HG03575 (cell line): ENCODE measurements at regions not wholly inside any gene's neighbourhood (a gene's known extent, or its start where the extent isn't known, plus 50 kb on each side); places are given as distances from the start of the nearest gene placed in this dataset.

Source experiments
- ATAC-seq: cut with Tn5 transposase; IDR thresholded peaks from one replicate; pipeline ENCODE4 v1.9.1; 2021; ENCODE audit not compliant: unreplicated experiment, insufficient number of reproducible peaks, low FRiP score; ENCODE audit errors: extremely low read depth

DNA sequence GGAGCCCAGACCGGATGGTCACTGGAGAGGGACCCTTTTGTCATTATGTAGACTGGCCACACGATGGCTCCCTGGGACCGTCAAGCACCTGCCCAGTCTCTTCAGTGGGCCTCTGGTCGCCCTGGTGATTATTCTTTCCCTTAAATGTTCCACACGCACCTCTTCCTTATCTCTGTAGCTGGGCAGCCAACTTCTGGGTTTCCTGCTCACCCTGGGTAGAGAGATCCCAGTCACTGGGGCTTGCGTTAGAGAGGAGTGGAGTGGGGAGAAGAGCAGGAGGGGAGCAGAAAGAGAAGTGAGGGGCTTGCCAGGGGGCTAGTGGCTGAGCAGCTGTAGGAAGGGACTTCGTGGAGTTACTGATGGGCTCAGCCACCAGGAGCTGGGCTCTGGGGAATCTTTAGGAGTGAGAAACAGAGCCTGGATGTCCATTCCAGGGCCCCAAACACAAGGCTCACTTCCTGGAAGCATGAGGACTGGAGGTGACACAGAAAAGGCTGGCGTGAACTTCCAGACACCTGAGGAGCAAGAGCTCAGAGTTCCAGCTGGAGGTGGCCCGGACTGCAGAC lies 150.1 kb downstream of the DHX35 start:
- ATAC-seq = no peak

DNA sequence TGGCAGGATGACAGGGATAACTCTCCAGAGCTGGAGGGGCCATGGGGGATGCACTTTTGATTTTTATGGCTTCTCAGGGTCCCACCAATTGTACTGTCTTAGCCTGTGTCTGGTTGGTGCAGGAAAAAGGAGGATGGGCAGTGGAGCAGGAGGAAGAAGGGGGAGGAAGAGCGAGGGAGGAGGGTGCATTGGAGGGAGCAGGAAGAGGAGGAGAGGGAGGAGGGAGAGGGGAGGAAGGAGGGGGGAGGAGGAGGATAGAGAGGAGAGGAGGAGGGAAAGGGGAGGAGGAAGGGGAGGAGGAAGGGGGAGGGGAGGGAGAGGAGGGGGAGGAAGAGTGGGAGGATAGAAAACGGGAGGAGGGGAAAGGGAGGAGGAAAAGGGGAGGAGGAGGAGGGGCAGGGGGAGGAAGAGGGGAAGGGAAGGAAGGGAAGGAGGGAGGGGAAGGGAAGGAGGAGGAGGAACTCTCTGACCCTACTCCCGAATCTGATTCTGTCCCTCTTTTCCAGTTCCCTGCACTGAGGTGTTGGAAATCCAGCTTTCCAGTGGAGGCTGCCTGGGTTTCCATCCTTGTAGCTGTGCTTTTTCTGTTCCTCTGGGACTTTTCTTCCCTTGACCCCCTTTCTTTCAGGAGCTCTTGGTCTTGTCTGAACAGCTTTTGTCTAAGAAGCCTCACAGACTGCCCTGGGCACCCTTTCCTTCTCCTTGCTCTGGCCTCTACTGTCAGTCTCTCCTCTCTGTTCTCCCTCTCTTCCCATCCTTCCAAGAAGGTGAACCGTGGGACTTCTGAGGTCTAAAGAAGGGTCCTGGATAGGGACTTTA lies 149.4 kb downstream of the DHX35 start:
- ATAC-seq = no peak

DNA sequence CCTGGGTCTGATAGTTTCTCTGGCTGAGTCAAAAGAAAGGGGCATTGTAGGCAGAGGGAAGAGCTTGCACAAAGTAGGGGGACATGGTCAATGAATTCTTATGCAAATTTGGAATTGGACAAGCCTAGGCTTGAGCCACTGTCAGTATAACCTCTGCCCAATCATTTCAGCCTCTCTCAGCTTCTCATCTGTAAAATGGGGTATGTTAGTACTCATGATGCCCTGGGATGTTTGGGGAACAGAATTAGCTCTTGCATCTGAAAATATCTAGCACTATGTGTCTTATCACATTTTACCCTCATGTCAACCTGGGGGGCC lies 148.6 kb downstream of the DHX35 start:
- no peak for ATAC-seq

DNA sequence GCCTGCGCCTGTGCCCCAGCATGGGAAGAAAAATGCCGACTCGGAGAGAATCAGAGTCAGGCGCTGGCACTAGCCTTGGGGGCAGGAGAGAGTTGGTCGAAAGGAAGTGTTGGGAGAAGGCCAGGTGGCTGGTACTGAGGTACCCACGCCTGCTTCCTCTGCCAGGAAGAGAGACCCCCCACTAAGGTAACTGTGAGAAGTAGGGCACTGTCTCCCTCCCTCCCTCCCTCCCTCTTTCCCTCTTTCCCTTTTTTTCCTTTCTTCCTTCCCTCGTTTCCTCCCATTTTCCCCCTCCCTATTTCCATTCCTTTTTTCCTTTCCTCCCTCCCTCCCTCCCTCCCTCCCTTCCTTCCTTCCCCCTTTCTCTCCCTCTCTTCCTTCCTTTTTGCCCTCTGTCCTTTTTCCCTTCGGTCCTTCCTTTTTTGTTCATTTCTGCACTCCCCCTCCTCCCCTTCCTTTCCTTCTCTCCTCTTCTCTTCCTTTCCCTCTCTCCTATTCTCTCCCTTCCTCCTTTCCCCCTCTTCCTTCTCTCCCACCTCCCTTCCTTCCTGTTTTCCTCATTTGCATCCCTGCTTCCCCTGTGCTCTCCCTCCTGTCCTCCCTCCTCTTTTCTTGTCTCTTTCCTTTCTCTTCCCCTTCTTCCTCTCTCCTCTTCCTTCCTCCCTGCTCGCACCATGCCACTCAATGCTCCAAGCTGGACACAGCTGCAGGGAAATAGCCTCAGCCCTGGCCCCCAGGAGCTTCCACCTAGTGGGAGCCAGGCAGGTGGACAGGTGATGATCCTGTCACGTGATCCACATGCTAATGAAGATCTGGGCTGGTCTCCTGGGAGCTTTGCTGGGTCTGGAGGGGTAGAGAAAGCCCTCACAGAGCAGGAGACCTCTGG lies 148.0 kb downstream of the DHX35 start:
- ATAC-seq = no peak

DNA sequence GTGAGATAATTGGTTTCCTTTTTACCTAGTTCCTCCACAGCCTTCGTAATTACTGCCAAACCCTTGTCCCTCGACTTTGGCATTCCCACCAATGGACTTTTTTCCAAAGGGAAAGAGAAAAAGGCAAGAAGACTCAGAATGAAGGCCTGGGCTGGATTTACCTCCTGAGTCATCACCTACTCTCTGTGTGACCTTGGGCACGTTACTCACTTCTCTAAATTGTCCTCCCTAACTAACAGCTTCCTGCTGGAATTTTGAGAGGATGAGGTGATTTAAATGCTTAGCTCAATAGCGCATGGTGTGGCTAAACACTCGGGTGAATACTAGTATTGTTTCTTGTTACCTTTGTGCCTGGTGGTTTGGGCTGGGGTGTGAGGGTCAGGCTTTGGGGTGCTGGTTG lies 146.6 kb downstream of the DHX35 start:
- ATAC-seq = no peak

DNA sequence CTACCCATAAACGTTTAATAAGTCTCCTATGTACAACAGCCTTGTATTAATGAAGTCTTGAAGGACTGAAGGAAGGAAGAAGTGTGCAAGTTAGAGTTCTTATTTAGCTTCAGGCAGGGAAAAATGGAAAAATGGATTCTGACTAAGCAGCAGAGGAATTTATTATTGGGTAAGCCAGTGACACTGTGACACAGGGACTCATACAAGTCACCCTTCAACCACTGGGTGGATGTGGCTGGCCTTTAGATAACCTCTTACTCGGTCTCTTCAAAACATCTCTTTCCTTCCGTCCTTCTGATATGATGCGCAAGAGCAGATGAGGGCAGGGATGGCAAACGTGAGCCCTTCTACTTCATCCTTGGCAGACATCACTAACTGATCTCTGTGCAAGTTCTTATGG lies 145.6 kb downstream of the DHX35 start:
- no peak for ATAC-seq

DNA sequence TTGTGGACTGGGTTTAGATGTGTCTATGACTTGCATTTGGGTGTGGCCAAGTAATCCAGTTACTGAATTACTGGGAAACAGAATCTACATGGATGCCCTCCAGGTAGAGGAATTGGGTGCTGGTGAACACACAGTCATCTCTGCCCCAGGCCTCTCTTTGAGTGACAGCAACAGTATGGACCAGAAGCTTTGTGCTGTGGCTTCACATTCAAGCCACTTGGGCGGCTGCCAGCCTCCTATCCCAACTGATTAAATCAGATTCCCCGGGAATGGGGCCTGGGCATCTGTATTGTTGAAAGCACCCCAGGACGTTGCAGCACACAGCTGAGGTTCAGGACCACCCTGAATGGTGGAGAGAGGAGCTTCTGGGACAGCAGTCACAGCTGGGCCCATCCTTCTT lies 144.6 kb downstream of the DHX35 start:
- no peak for ATAC-seq

DNA sequence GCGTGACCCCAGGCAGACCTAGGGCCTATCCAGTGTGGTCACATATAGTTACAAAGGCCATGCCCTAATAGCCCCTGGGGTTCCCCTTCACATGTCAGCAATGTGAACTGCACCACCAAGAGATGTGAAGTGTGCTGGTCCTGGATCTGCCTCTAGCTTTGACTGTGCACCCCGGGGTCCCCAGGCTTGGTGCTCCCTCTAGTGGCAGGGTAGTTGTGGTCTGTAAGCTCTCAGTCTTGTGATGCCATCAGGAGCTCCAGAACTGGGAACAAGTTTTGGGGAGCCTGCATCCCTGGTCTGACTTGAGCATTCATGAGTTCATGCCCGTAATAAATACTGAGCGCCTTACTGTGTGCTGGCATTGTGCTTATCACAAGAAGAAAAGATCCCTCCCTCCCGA lies 143.4 kb downstream of the DHX35 start:
- no peak for ATAC-seq

DNA sequence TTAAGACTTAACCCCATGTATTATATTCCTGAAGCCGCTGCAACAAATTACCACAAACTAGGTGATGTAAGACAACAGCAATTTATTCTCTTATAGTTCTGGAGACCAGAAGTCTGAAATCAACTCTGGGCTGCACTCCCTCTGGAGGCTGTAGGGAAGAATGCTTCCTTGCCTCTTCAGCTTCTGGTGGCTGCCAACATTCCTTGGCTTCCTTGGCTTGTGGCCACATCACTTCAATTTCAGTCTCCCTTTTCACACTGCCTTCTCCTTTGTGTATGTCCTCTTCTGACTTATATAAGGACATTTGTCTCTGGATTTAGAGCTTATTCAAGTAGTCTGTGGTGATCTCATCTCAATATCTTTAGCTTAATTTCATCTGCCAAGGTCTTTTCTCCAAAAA lies 141.6 kb downstream of the DHX35 start:
- ATAC-seq = no peak

DNA sequence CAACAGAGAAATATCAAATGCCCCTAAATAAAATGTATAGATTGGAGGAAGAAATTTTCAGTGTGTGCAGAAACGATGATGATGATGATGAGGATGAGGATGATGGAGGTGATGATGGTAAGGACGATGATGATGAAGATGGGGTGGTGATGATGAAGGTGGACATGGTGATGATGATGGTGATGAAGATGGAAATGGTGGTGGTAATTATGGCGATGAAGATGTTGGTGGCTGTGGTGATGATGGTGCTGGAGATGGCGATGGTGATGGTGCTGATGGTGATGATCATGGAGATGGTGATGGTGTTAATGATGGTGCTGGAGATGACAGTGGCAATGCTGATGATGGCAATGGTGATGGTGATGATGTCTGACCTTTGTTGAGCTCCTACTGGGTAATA lies 141.2 kb downstream of the DHX35 start:
- no peak for ATAC-seq

DNA sequence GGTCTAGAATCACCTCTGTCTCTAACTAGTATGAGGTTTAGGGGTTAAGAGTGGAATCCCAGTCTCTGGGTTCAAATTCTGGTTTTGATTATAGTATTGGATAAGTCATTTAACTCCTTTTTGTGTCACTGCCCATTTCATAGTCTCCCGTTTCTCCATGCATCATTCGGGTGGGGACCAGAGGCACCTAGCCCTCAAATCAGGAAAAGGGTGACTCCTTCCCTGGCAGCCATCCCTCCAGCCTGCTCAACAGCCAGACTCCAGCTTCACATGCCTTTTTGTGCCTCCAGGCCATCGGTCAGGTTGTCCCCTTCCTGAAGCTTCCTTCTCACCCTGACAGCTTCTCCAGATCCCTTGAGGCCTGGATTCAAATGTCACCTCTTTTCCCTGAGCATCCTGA lies 139.8 kb downstream of the DHX35 start:
- ATAC-seq = no peak

DNA sequence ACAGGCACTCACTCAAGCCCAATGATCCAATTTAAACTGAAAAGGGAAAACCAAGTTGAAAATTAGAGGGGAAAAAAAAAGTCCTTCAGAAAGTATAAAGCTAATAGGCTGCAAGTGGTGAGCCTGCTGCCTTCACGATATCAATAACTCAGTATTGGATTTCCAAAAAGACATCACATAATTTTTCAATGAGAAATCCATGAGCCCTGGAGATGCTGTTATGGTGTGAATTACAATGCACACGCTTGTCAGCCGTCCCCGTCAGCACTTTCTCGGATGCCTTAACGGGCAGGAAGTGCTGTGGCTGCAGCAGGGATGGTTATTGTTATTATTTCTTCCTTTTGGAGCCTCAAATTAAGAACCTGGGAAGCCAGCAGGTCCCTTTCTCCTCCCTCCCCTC lies 138.5 kb downstream of the DHX35 start:
- no peak for ATAC-seq

DNA sequence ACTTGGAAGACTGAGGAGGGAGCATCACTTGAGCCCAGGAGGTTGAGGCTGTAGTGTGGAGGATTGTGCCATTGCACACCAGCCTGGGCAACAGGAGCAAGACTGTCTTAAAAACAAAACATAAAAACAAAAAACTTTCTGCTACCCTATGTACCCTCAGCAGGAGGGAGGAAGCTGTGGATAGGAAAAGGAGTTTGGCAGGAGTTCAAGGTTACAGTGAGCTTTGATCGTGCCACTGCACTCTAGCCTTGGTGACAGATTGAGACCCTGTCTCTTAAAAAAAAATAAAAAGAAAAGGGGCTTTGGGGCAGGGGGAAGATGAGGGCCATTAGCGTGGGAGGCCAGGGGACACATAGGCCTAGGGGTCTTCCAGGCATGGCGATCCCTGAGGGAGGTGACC lies 135.7 kb downstream of the DHX35 start:
- no peak for ATAC-seq

DNA sequence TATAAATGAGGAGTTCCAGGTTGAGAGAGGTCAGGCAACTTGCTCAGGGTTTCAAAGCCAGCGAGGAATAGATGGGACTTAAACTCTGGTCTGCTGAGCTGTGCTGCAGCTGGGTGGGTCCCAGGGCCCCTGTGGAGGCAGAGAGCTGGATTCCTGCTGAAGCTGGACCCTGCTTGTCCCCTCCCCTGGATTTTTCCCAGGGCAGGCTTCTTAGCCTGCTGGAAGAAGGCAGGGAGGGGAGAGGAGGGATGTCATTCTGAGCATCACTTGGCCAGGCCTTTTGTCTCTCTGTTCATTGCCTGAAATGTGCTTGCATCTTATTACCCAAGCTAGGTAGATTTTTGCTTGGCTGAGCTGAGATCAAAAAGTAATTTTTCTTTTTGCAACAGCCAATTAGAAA lies 133.7 kb downstream of the DHX35 start:
- no peak for ATAC-seq

DNA sequence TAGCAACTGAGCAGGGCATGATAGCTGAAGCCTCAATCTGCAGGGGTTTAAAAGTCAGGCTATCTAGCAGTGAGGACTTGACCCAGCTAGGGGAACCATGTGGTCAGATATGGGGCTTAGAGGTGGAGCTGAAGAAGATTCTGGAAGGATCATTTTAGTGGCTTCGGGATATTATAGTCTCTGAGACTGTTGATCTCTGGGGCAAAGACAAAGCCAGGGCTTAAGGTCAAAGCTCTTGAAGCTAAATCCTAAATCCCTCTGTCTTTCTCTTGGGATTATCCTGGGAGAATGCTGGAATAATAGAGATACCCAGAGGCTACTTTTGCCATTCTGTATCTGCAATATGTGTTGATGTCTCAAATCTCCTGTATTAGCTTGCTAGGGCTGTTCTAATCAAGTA lies 132.2 kb downstream of the DHX35 start:
- no peak for ATAC-seq

DNA sequence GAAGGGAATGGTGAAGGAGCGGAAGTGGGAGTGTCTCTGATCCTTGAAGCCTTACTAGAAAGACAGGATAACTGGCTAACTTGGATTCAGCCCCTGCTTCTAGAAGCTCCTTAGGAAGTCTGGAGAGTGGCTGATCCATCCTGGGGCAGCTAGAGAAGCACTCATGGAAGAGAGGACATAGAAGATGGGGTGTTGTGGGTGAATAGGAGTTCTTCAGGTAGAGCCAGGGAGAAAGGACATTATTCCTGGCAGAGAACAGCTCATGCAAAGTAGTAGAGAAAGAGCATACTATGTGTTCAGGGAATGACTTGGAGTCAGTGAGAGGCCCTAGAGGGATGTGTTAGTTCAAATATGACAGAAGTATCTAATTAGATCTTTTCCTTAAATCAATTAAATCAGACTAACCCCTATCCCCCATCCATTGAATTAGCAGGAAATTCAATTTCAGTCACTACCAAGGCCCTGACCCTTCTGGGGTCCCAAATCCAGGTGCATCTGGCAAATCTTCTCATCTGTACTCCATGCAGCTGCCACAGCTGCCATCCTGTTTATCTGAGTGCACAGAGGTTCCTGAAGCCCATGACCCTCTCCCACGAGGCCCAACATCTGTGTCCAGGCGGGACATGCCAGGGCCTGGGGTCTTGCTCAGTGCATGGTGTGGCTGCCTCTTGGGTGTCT lies 130.7 kb downstream of the DHX35 start:
- ATAC-seq = no peak

DNA sequence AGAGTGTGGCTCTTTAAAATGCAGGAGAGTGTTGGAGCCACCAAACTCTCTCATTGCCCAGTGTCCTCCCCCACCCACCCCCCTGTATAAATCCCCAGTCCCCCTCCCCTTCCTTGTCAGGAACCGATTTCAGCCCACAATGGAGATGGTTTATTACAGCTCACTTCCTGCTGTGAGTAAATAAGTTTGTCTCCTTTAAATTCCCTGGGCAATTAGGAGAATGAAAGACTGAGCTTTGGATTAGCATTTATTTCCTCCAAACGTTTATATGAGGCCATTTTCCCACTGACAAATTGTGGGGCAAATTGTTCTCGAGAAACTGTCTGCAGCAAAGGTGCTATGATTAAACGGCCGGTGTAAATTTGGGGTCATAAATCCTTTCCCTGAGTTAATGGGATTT lies 128.8 kb downstream of the DHX35 start:
- ATAC-seq = no peak

DNA sequence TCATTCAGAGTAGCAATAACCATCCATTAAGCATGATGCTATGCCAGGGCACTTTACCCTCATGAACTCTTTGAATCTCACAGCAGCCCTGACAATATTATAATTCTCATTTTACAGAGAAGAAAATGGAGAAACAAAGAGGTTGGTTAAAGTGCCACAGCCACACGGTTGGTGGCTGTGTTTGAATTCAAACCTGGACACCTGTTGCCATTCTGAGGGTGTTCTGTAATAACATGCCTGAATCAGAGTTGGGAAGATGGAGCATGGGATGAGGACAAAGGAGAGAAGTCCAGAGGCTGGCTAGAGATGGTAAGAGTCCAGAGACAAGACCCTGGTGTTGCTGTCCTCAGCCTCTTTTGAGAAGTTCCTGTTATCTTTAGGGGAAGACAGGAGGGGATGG lies 127.7 kb downstream of the DHX35 start:
- no peak for ATAC-seq
